Activated B cell treated with CpG ODN at 0.5 μM for 24 hours (primary cell): ENCODE measurements at regions not wholly inside any gene's neighbourhood (a gene's known extent, or its start where the extent isn't known, plus 50 kb on each side); places are given as distances from the start of the nearest gene placed in this dataset.

Source experiments
- ATAC-seq: fragments of 200-7000 bp; cut with Tn5 transposase; one replicate; pipeline ENCODE4 v1.10.0; 2021; ENCODE audit warnings: low read depth, mild to moderate bottlenecking, moderate library complexity
- CTCF ChIA-PET: fragments of 350-600 bp; sonication (Branson Sonifier 250); formaldehyde crosslinking; loops from one replicate; lab custom pipeline; 2021; ENCODE audit warnings: antibody characterized with exemption; lab: Charles Lee
- POLR2A ChIA-PET: fragments of 350-600 bp; sonication (Branson Sonifier 250); formaldehyde crosslinking; loops from one replicate; lab custom pipeline; 2021; ENCODE audit warnings: antibody characterized with exemption; lab: Charles Lee
- DNase-seq: peaks from one replicate; pipeline ENCODE4 v3.0.0; 2022
- H3K27ac Mint-ChIP-seq: one replicate; pipeline ENCODE4 v1.8.0; 2020; ENCODE audit warnings: mixed read lengths
- H3K27me3 Mint-ChIP-seq: one replicate; pipeline ENCODE4 v1.8.0; 2021; ENCODE audit warnings: mixed read lengths
- H3K36me3 Mint-ChIP-seq: one replicate; pipeline ENCODE4 v1.8.0; 2021; ENCODE audit warnings: low read depth, mixed read lengths
- H3K4me1 Mint-ChIP-seq: one replicate; pipeline ENCODE4 v1.8.0; 2021; ENCODE audit warnings: mixed read lengths
- H3K4me3 Mint-ChIP-seq: one replicate; pipeline ENCODE4 v1.8.0; 2020; ENCODE audit warnings: mild to moderate bottlenecking, mixed read lengths
- H3K9me3 Mint-ChIP-seq: one replicate; pipeline ENCODE4 v1.8.0; 2020; ENCODE audit warnings: mixed read lengths
- CTCF ChIP-seq: fragments of 200-600 bp; IDR thresholded peaks from one replicate; pipeline ENCODE4 v1.8.0; 2022; ENCODE audit warnings: antibody characterized with exemption, mild to moderate bottlenecking
- intact Hi-C: fragments of 100-400 bp; cut with micrococcal nuclease; formaldehyde crosslinking; loops from one replicate; pipeline ENCODE4 v1.15.1; 2024

DNA sequence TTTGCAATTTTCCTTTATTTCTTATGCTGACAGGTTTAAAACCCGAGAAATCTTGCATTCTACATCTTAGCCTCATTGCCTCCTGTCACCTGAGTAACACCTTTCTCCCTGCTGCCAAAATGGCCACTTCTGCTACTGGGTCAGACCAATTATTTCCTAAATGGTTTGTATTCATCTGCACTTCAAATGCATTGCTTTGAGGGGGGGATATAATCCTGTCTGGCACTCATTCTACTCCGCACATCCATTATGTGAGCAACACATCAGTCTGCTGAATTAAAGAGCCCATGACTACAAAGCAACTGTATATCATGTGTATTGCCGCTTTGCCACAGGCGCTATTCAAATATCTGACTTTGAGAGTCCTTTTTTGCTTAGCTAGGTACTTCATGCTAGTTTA, 141.6 kb upstream of the TSHZ2 start:
- TF ChIP-seq CTCF, result no peak
- H3K4me1 Mint-ChIP-seq, result no peaks in the 10 kb centered on the region
- peaks cover 7% of the 10 kb centered on the region for H3K9me3 Mint-ChIP-seq
- no peak overlapping the region for H3K27ac Mint-ChIP-seq
- ATAC-seq, result no peak
- H3K36me3 Mint-ChIP-seq, result no peaks in the 10 kb centered on the region
- CTCF ChIA-PET, result no interaction called here
- no peak overlapping the region for H3K4me3 Mint-ChIP-seq
- peaks cover 2% of the 10 kb centered on the region for H3K27me3 Mint-ChIP-seq
- DNase-seq, result no peak
- intact Hi-C loops, result no loop called here
- POLR2A ChIA-PET, result no interaction called here

DNA sequence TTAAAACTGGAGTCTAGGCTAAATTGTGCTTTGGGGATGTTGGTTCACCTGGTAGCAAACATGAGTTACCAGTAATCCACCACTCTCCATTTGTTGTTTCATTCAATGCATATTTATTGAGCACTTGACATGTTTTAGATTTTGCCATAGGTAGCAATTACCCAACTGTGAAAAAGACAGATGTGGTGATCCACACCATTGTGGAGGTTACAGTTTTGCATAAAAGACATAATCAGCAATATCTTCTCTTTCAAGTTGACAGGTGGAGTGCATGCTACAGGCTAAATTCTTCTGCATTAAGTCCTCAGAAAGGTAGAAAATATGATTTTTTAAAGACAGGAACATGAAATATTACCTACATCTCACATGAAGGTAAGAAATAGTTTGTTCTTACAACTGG, 143.0 kb upstream of the TSHZ2 start:
- ChIA-PET CTCF (no interaction called here), POLR2A (no interaction called here)
- no peaks in the 10 kb centered on the region for H3K36me3 Mint-ChIP-seq
- H3K27me3 Mint-ChIP-seq, result no peaks in the 10 kb centered on the region
- intact Hi-C loops, result no loop called here
- H3K27ac Mint-ChIP-seq, result no peak overlapping the region
- ATAC-seq (no peak), DNase-seq (no peak)
- H3K4me1 Mint-ChIP-seq, result no peaks in the 10 kb centered on the region
- H3K9me3 Mint-ChIP-seq, result peaks cover 7% of the 10 kb centered on the region
- H3K4me3 Mint-ChIP-seq, result no peak overlapping the region
- no peak for TF ChIP-seq CTCF

- no peaks in the 10 kb centered on the region for H3K4me1 Mint-ChIP-seq
- peaks cover 7% of the 10 kb centered on the region for H3K9me3 Mint-ChIP-seq
- no peak for TF ChIP-seq CTCF
- no peak overlapping the region for H3K27ac Mint-ChIP-seq
- no peak for DNase-seq
- intact Hi-C loops, result no loop called here
- CTCF ChIA-PET, result no interaction called here
- H3K4me3 Mint-ChIP-seq, result no peak overlapping the region
- no peaks in the 10 kb centered on the region for H3K36me3 Mint-ChIP-seq
- H3K27me3 Mint-ChIP-seq, result no peaks in the 10 kb centered on the region
- ATAC-seq, result no peak
- POLR2A ChIA-PET, result no interaction called here
These were observed 144.0 kb upstream of the TSHZ2 start for GRCh38 chr20:52828199-52828598.

DNA sequence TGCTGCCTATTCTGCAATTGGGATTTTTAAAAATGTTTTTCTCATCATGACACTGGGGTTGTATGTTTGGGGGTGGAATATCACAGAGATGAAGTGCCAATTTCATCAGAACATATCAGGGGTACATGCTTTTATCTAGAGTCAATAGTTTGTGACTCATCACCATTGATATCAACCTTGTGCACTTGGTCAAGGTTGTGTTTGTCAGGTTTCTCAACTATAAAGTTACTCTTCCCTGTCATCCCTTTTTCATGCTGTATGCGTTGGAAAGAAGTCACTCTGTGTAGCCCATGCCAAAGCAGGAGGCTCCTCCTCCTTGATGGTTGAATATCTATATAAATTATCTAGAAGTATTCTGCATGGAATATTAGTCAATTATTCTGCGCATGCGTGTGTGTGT, 145.4 kb upstream of the TSHZ2 start:
- H3K9me3 Mint-ChIP-seq, result peaks cover 7% of the 10 kb centered on the region
- no peak overlapping the region for H3K27ac Mint-ChIP-seq
- H3K4me3 Mint-ChIP-seq, result no peak overlapping the region
- H3K27me3 Mint-ChIP-seq, result no peaks in the 10 kb centered on the region
- DNase-seq, result no peak
- no peaks in the 10 kb centered on the region for H3K36me3 Mint-ChIP-seq
- TF ChIP-seq CTCF, result no peak
- intact Hi-C loops, result no loop called here
- H3K4me1 Mint-ChIP-seq, result no peaks in the 10 kb centered on the region
- ATAC-seq, result no peak
- ChIA-PET POLR2A (no interaction called here), CTCF (no interaction called here)

- ChIA-PET CTCF (no interaction called here), POLR2A (no interaction called here)
- intact Hi-C loops, result no loop called here
- no peak for DNase-seq
- no peaks in the 10 kb centered on the region for H3K4me1 Mint-ChIP-seq
- no peak for TF ChIP-seq CTCF
- no peak overlapping the region for H3K4me3 Mint-ChIP-seq
- H3K9me3 Mint-ChIP-seq, result peaks cover 7% of the 10 kb centered on the region
- no peaks in the 10 kb centered on the region for H3K27me3 Mint-ChIP-seq
- H3K27ac Mint-ChIP-seq, result no peak overlapping the region
- ATAC-seq, result no peak
- H3K36me3 Mint-ChIP-seq, result no peaks in the 10 kb centered on the region
These were observed 145.8 kb upstream of the TSHZ2 start for GRCh38 chr20:52826321-52826720.
